GM18511 (cell line): ENCODE measurements at regions not wholly inside any gene's neighbourhood (a gene's known extent, or its start where the extent isn't known, plus 50 kb on each side); places are given as distances from the start of the nearest gene placed in this dataset.
"Not testable (repeated sequence)": the region's sequence is repeated elsewhere in the genome, so short reads cannot be mapped to it uniquely, and the experiment has no call there.

Source experiments
- ATAC-seq: cut with Tn5 transposase; IDR thresholded peaks from one replicate; pipeline ENCODE4 v1.9.1; 2021; ENCODE audit warnings: mild to moderate bottlenecking, moderate library complexity; ENCODE audit not compliant: unreplicated experiment

- no peak for ATAC-seq
Measured at GRCh38 chr2:241981076-241981700, 111.7 kb downstream of the RTP5 start.

GRCh38 chr2:241982706-241983570, 113.4 kb downstream of the RTP5 start:
- no peak for ATAC-seq

GRCh38 chr2:241983571-241984270, 114.2 kb downstream of the RTP5 start:
- no peak for ATAC-seq

- ATAC-seq, result no peak
Measured at GRCh38 chr2:241984271-241984655, 114.7 kb downstream of the RTP5 start.

- no peak for ATAC-seq
Measured at GRCh38 chr2:241984658-241985057, 115.1 kb downstream of the RTP5 start.

GRCh38 chr2:241985161-241985985, 115.8 kb downstream of the RTP5 start:
- not testable (repeated sequence) for ATAC-seq

GRCh38 chr2:241985986-241986329, 116.4 kb downstream of the RTP5 start:
- no peak for ATAC-seq

- ATAC-seq, result no peak
Measured at GRCh38 chr2:241986836-241987641, 117.5 kb downstream of the RTP5 start.

- ATAC-seq, result no peak
Measured at GRCh38 chr2:241987726-241988125, 118.2 kb downstream of the RTP5 start.

GRCh38 chr2:241988146-241988545, 118.6 kb downstream of the RTP5 start:
- no peak for ATAC-seq

- no peak for ATAC-seq
Measured at GRCh38 chr2:241989074-241989473, 119.5 kb downstream of the RTP5 start.

GRCh38 chr2:241990466-241990865, 120.9 kb downstream of the RTP5 start:
- ATAC-seq, result no peak

GRCh38 chr2:241991299-241991698, 121.8 kb downstream of the RTP5 start:
- ATAC-seq, result no peak

- no peak for ATAC-seq
Measured at GRCh38 chr2:241992753-241993152, 123.2 kb downstream of the RTP5 start.

- no peak for ATAC-seq
Measured at GRCh38 chr2:241993386-241994005, 124.0 kb downstream of the RTP5 start.

- no peak for ATAC-seq
Measured at GRCh38 chr2:241994086-241994485, 124.6 kb downstream of the RTP5 start.

- no peak for ATAC-seq
Measured at GRCh38 chr2:241994556-241995213, 125.2 kb downstream of the RTP5 start.

- no peak for ATAC-seq
Measured at GRCh38 chr2:241996100-241996499, 126.6 kb downstream of the RTP5 start.

GRCh38 chr2:241997017-241997416, 127.5 kb downstream of the RTP5 start:
- no peak for ATAC-seq
